KMS-11 (cell line): ENCODE measurements at regions not wholly inside any gene's neighbourhood (a gene's known extent, or its start where the extent isn't known, plus 50 kb on each side); places are given as distances from the start of the nearest gene placed in this dataset.
A peak's percentile ranks its signal among the peaks of the same experiment; 100 is the strongest.

Source experiments
- H2AFZ ChIP-seq: fragments of 200-600 bp; sonication (generic); 2 replicates; pipeline ENCODE4 v1.6.1; 2016; ENCODE audit warnings: antibody characterized with exemption, mixed run types, low read depth
- H3K27ac ChIP-seq: fragments of 200-600 bp; sonication (generic); 2 replicates; pipeline ENCODE4 v1.6.1; 2016; ENCODE audit warnings: mild to moderate bottlenecking, mixed run types
- H3K27me3 ChIP-seq: fragments of 200-600 bp; sonication (generic); 2 replicates; pipeline ENCODE4 v1.6.1; 2017; ENCODE audit warnings: mild to moderate bottlenecking, low read depth, mixed run types, moderate library complexity; ENCODE audit not compliant: insufficient read depth
- H3K36me3 ChIP-seq: fragments of 200-600 bp; sonication (generic); 2 replicates; pipeline ENCODE4 v1.6.1; 2017; ENCODE audit warnings: mild to moderate bottlenecking, mixed run types; ENCODE audit not compliant: insufficient read depth
- H3K4me1 ChIP-seq: fragments of 200-600 bp; sonication (generic); 2 replicates; pipeline ENCODE4 v1.6.1; 2016; ENCODE audit warnings: mild to moderate bottlenecking, low read depth, mixed run types; ENCODE audit not compliant: poor library complexity, severe bottlenecking
- H3K4me2 ChIP-seq: fragments of 200-600 bp; sonication (generic); 2 replicates; pipeline ENCODE4 v1.7.0; 2016; ENCODE audit warnings: mild to moderate bottlenecking, mixed run types
- H3K4me3 ChIP-seq: fragments of 200-600 bp; sonication (generic); IDR thresholded peaks from 2 replicates; pipeline ENCODE4 v1.6.1; 2017; ENCODE audit warnings: low read depth, low read length, mixed read lengths; ENCODE audit not compliant: insufficient read depth
- H3K79me2 ChIP-seq: fragments of 200-600 bp; sonication (generic); 2 replicates; pipeline ENCODE4 v1.6.1; 2016; ENCODE audit warnings: low read depth, mixed run types; ENCODE audit not compliant: insufficient read depth
- H3K9ac ChIP-seq: fragments of 200-600 bp; sonication (generic); 2 replicates; pipeline ENCODE4 v1.6.1; 2016; ENCODE audit warnings: mild to moderate bottlenecking, mixed run types
- H4K20me1 ChIP-seq: fragments of 200-600 bp; sonication (generic); 2 replicates; pipeline ENCODE4 v1.6.1; 2016; ENCODE audit warnings: mild to moderate bottlenecking, mixed run types; ENCODE audit not compliant: insufficient read depth
- TF ChIP-seq, protein P1 (sequence below): fragments of 200-600 bp; sonication (generic); conservative IDR thresholded peaks from 2 replicates; pipeline ENCODE4 v1.6.1; 2017; ENCODE audit warnings: low read depth, mild to moderate bottlenecking, antibody characterized with exemption, low read length, moderate library complexity, mixed read lengths

DNA sequence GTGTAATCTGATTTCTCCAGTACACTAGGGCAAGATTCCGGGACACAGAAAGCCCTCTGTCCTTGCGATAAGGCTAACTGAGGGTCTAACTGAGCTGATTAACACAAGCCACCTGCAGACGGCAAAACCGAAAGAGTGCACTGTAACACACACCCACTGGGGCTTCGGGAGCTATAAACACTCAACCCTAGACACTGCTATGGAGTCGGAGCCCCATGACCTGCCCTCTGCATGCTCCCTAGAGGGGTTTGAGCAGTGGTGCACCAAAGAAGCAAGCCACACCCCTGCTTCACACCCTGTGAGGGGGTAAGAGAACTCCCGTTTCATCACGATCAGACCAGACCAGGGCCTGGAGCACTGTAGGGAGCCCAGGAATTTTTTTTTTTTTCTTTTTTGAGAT is 72.4 kb downstream of the DMRTA2 start:
- H2AFZ ChIP-seq, result no peak overlapping the region
- H3K79me2 ChIP-seq, result no peaks in the 10 kb centered on the region
- TF ChIP-seq, protein P1, sequence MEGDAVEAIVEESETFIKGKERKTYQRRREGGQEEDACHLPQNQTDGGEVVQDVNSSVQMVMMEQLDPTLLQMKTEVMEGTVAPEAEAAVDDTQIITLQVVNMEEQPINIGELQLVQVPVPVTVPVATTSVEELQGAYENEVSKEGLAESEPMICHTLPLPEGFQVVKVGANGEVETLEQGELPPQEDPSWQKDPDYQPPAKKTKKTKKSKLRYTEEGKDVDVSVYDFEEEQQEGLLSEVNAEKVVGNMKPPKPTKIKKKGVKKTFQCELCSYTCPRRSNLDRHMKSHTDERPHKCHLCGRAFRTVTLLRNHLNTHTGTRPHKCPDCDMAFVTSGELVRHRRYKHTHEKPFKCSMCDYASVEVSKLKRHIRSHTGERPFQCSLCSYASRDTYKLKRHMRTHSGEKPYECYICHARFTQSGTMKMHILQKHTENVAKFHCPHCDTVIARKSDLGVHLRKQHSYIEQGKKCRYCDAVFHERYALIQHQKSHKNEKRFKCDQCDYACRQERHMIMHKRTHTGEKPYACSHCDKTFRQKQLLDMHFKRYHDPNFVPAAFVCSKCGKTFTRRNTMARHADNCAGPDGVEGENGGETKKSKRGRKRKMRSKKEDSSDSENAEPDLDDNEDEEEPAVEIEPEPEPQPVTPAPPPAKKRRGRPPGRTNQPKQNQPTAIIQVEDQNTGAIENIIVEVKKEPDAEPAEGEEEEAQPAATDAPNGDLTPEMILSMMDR, result no peak
- no peaks in the 10 kb centered on the region for H3K36me3 ChIP-seq
- H3K9ac ChIP-seq, result no peak overlapping the region
- H3K27ac ChIP-seq, result no peak overlapping the region
- no peaks in the 10 kb centered on the region for H3K4me1 ChIP-seq
- no peak overlapping the region for H3K4me3 ChIP-seq
- H4K20me1 ChIP-seq, result no peaks in the 10 kb centered on the region
- no peaks in the 10 kb centered on the region for H3K27me3 ChIP-seq
- H3K4me2 ChIP-seq, result no peak overlapping the region

GRCh38 chr1:50350421-50350820 is 72.8 kb downstream of the DMRTA2 start:
- no peak overlapping the region for H2AFZ ChIP-seq
- H3K79me2 ChIP-seq, result no peaks in the 10 kb centered on the region
- no peak overlapping the region for H3K9ac ChIP-seq
- no peak overlapping the region for H3K27ac ChIP-seq
- H4K20me1 ChIP-seq, result no peaks in the 10 kb centered on the region
- no peaks in the 10 kb centered on the region for H3K36me3 ChIP-seq
- no peak overlapping the region for H3K4me2 ChIP-seq
- H3K27me3 ChIP-seq, result no peaks in the 10 kb centered on the region
- TF ChIP-seq, protein P1, result no peak
- no peaks in the 10 kb centered on the region for H3K4me1 ChIP-seq
- no peak overlapping the region for H3K4me3 ChIP-seq

GRCh38 chr1:50349242-50349565 is 74.0 kb downstream of the DMRTA2 start:
- Histone ChIP-seq H2AFZ (no peak overlapping the region), H4K20me1 (no peaks in the 10 kb centered on the region), H3K36me3 (no peaks in the 10 kb centered on the region), H3K4me3 (no peak overlapping the region), H3K79me2 (no peaks in the 10 kb centered on the region), H3K4me2 (no peak overlapping the region), H3K27ac (no peak overlapping the region), H3K4me1 (no peaks in the 10 kb centered on the region), H3K27me3 (no peaks in the 10 kb centered on the region), H3K9ac (no peak overlapping the region)
- TF ChIP-seq, protein P1, result no peak

GRCh38 chr1:50348449-50349241 is 74.6 kb downstream of the DMRTA2 start:
- Histone ChIP-seq H3K4me3 (no peak overlapping the region), H3K4me1 (no peaks in the 10 kb centered on the region), H4K20me1 (no peaks in the 10 kb centered on the region), H3K27me3 (no peaks in the 10 kb centered on the region), H3K79me2 (no peaks in the 10 kb centered on the region), H3K4me2 (no peak overlapping the region), H3K27ac (no peak overlapping the region), H2AFZ (no peak overlapping the region), H3K9ac (no peak overlapping the region), H3K36me3 (no peaks in the 10 kb centered on the region)
- TF ChIP-seq, protein P1, result peak; percentile 44; the same call in 1 of the 2 replicates
